ENCODE measurements at regions not wholly inside any gene's neighbourhood (a gene's known extent, or its start where the extent isn't known, plus 50 kb on each side); places are given as distances from the start of the nearest gene placed in this dataset.

DNA sequence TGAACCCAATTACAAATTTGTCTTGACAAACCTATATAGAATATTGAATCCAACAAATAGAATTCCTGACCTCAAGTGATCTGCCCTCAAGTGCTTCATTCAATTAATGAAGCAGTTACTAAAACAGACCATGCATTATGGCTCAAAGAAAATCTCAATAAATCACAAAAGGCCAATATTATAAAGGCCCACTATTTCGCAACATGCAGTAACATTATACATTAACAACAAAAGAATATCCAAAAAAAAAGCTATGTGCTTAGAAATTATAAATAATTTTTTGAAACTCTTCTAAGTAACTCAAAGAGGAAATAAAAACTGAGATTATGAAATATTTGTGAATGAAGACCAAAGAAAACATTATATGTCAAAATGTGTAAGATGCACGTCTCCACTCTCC lies 177.7 kb downstream of the ZNF674 start:
- Mint-ChIP-seq H3K27me3 (ENCODE audit: insufficient read depth, unreplicated experiment) (peaks cover 8% of the 10 kb centered on the region), H3K4me1 (ENCODE audit: insufficient read depth, unreplicated experiment) (no peaks in the 10 kb centered on the region), H3K36me3 (ENCODE audit: insufficient read depth, unreplicated experiment) (no peaks in the 10 kb centered on the region), H3K4me3 (ENCODE audit: unreplicated experiment) (no peak overlapping the region), H3K9me3 (ENCODE audit: unreplicated experiment) (no peaks in the 10 kb centered on the region), H3K27ac (ENCODE audit: low read depth, unreplicated experiment) (no peak overlapping the region)
- no TSS peak for BruUV-seq (replicated peaks)
- ChIA-PET CTCF (no interaction called here), POLR2A (no interaction called here)
- TF ChIP-seq, protein P1, sequence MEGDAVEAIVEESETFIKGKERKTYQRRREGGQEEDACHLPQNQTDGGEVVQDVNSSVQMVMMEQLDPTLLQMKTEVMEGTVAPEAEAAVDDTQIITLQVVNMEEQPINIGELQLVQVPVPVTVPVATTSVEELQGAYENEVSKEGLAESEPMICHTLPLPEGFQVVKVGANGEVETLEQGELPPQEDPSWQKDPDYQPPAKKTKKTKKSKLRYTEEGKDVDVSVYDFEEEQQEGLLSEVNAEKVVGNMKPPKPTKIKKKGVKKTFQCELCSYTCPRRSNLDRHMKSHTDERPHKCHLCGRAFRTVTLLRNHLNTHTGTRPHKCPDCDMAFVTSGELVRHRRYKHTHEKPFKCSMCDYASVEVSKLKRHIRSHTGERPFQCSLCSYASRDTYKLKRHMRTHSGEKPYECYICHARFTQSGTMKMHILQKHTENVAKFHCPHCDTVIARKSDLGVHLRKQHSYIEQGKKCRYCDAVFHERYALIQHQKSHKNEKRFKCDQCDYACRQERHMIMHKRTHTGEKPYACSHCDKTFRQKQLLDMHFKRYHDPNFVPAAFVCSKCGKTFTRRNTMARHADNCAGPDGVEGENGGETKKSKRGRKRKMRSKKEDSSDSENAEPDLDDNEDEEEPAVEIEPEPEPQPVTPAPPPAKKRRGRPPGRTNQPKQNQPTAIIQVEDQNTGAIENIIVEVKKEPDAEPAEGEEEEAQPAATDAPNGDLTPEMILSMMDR (IDR thresholded peaks at IDR 0.05; ENCODE audit: unreplicated experiment), result no peak
- intact Hi-C loops (cut with micrococcal nuclease), result no loop called here
- no peak for DNase-seq (ENCODE audit: unreplicated experiment)

DNA sequence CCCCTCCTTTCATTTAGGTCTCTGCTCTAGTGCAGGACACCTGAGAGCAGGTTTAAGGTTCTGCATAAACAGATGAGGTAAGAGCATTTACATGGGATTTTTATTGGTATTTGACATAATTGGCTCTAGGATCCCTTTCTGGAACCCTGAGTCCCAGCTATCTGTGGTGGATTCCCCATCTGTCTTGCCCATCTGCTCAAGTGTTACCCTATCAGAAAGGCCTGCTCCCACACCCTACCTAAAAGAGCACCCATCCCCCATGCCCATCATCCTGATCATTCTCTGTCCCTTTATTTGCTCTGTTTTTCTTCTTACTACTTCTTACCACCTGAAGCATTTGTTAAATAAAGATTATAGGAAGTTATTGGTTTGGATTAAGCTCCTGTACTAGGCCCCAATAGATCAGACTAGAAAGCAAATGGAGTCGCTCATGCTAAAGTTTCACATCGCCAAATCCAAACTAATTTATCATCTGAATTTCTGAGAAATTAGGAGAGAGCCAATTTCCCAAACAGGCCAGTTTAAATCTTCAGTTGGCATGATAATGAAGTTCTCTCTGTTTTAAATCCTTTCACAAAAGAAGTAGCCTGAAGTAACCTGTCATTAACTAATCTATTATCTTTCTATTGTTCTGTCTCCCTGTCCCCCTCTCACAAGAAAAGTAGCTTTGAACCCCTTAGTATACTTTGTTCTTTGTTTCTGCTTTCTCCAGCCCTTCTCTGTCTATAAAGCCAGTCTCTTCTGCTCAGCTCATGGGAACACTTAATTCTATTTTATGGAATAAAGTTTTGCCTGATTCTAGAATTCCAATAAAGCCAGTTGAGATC lies 178.6 kb downstream of the ZNF674 start:
- Mint-ChIP-seq H3K27ac (ENCODE audit: low read depth, unreplicated experiment) (no peak overlapping the region), H3K36me3 (ENCODE audit: insufficient read depth, unreplicated experiment) (no peaks in the 10 kb centered on the region), H3K4me1 (ENCODE audit: insufficient read depth, unreplicated experiment) (no peaks in the 10 kb centered on the region), H3K27me3 (ENCODE audit: insufficient read depth, unreplicated experiment) (no peaks in the 10 kb centered on the region), H3K9me3 (ENCODE audit: unreplicated experiment) (no peaks in the 10 kb centered on the region), H3K4me3 (ENCODE audit: unreplicated experiment) (no peak overlapping the region)
- ChIA-PET CTCF (interaction anchor here (1.2 to 1.5 kb wide), 2 partner anchors 10 to 565 kb away, joined by 3 to 6 read pairs; no protein-coding TSS in a partner anchor), POLR2A (interaction anchor here (0.7 to 1.6 kb wide), 4 partner anchors 10 to 542 kb away, joined by 3 to 4 read pairs (median 4); no protein-coding TSS in a partner anchor)
- no peak for DNase-seq (ENCODE audit: unreplicated experiment)
- TF ChIP-seq, protein P1 (IDR thresholded peaks at IDR 0.05; ENCODE audit: unreplicated experiment), result no peak
- intact Hi-C loops (cut with micrococcal nuclease), result no loop called here
- no TSS peak for BruUV-seq (replicated peaks)

DNA sequence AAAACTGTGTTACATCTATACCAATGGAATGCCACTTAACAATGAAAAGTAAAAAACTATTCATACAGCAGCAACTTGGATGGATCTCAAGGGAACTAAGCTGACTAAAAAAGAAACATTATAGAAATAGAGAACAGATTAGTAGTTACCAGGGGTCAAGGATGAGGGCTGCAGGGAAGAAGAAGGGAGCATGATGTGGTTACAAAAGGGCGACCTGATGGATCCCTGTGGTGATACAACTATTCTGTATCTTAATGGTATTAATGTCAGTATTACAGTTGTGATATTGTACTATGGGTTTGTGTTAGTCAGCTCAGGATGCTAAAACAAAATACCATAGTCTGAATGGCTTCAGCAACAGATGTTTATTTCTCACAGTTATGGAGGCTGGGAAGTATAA lies 190.7 kb downstream of the ZNF674 start:
- Mint-ChIP-seq H3K4me3 (ENCODE audit: unreplicated experiment) (no peak overlapping the region), H3K27me3 (ENCODE audit: insufficient read depth, unreplicated experiment) (peaks cover 59% of the 10 kb centered on the region), H3K27ac (ENCODE audit: low read depth, unreplicated experiment) (no peak overlapping the region), H3K9me3 (ENCODE audit: unreplicated experiment) (peaks cover 15% of the 10 kb centered on the region), H3K4me1 (ENCODE audit: insufficient read depth, unreplicated experiment) (no peaks in the 10 kb centered on the region), H3K36me3 (ENCODE audit: insufficient read depth, unreplicated experiment) (no peaks in the 10 kb centered on the region)
- CTCF ChIA-PET, result no interaction called here
- BruUV-seq (replicated peaks), result no TSS peak
- POLR2A ChIA-PET, result no interaction called here
- intact Hi-C loops (cut with micrococcal nuclease), result no loop called here
- TF ChIP-seq, protein P1 (IDR thresholded peaks at IDR 0.05; ENCODE audit: unreplicated experiment), result no peak
- DNase-seq (ENCODE audit: unreplicated experiment), result no peak

DNA sequence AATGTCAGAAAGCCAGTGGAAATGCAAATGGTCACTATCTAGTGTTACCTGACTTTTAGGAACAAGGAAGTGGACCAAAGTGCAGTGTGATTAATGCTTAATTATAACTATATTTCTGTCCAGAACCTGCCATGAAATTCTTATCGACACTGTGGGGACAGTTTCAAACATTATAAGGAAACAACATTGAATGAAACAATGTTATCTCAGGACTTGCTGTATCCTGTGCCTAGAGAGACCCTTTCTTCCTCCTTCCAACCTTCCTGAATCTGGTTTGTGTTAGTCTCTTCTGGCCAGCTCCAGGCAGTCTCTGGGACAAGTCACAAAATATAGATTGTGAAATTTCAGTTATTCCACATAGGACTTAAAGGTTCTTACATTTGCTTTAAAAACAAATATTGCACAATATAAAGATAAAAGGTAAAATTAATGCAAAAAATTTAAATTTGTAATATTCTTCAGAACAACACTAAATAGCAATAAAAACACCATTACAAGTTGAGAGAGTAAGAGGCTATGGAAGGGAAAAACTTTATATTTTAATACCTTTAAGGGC lies 203.4 kb downstream of the ZNF674 start:
- intact Hi-C loops (cut with micrococcal nuclease), result no loop called here
- Mint-ChIP-seq H3K9me3 (ENCODE audit: unreplicated experiment) (peaks cover 7% of the 10 kb centered on the region), H3K4me3 (ENCODE audit: unreplicated experiment) (no peak overlapping the region), H3K36me3 (ENCODE audit: insufficient read depth, unreplicated experiment) (no peaks in the 10 kb centered on the region), H3K27ac (ENCODE audit: low read depth, unreplicated experiment) (no peak overlapping the region), H3K4me1 (ENCODE audit: insufficient read depth, unreplicated experiment) (no peaks in the 10 kb centered on the region), H3K27me3 (ENCODE audit: insufficient read depth, unreplicated experiment) (peaks cover 52% of the 10 kb centered on the region)
- TF ChIP-seq, protein P1 (IDR thresholded peaks at IDR 0.05; ENCODE audit: unreplicated experiment), result no peak
- BruUV-seq (replicated peaks), result no TSS peak
- POLR2A ChIA-PET, result interaction anchor here (0.6 kb wide), 1 partner anchor 499 kb away, joined by 3 read pairs; no protein-coding TSS in a partner anchor
- CTCF ChIA-PET, result no interaction called here
- no peak for DNase-seq (ENCODE audit: unreplicated experiment)
